RWPE2 (cell line): ENCODE measurements at regions not wholly inside any gene's neighbourhood (a gene's known extent, or its start where the extent isn't known, plus 50 kb on each side); places are given as distances from the start of the nearest gene placed in this dataset.

ENCODE experiments used
- ATAC-seq: fragments of 200-7000 bp; cut with Tn5 transposase; 3 replicates; pipeline ENCODE4 v1.9.1; 2021; ENCODE audit warnings: low read depth
- DNase-seq: peaks from one replicate; pipeline ENCODE4 v3.0.0-alpha.2; 2020; ENCODE audit warnings: low spot score
- H3K27ac ChIP-seq: fragments of 450-650 bp; 2 replicates; pipeline ENCODE4 v1.5.1; 2017; ENCODE audit warnings: mild to moderate bottlenecking; ENCODE audit not compliant: poor library complexity, severe bottlenecking
- H3K27me3 ChIP-seq: fragments of 250-450 bp; sonication (Bioruptor Pico); 2 replicates; pipeline ENCODE4 v1.5.1; 2021; ENCODE audit warnings: mild to moderate bottlenecking, moderate library complexity; ENCODE audit not compliant: insufficient read depth, poor library complexity, severe bottlenecking
- H3K36me3 ChIP-seq: fragments of 250-450 bp; sonication (Bioruptor Pico); 2 replicates; pipeline ENCODE4 v1.5.1; 2020; ENCODE audit warnings: low read depth, mild to moderate bottlenecking, moderate library complexity
- H3K4me1 ChIP-seq: fragments of 250-450 bp; sonication (Bioruptor Pico); 2 replicates; pipeline ENCODE4 v1.5.1; 2021; ENCODE audit warnings: mild to moderate bottlenecking, moderate library complexity; ENCODE audit not compliant: insufficient read depth, poor library complexity, severe bottlenecking
- H3K4me3 ChIP-seq: fragments of 250-450 bp; sonication (Bioruptor Pico); 2 replicates; pipeline ENCODE4 v1.5.1; 2021; ENCODE audit warnings: mild to moderate bottlenecking, moderate library complexity; ENCODE audit not compliant: severe bottlenecking
- H3K9me3 ChIP-seq: fragments of 250-450 bp; sonication (Bioruptor Pico); 2 replicates; pipeline ENCODE4 v1.5.1; 2021; ENCODE audit warnings: mild to moderate bottlenecking, moderate library complexity; ENCODE audit not compliant: severe bottlenecking
- CTCF ChIP-seq: fragments of 450-650 bp; IDR thresholded peaks from one replicate; pipeline ENCODE4 v1.5.1; 2017; ENCODE audit warnings: mild to moderate bottlenecking, moderate library complexity; ENCODE audit not compliant: poor library complexity, severe bottlenecking

GRCh38 chr5:11973469-11973868, 69.2 kb upstream of the CTNND2 start:
- Histone ChIP-seq H3K4me1 (peaks cover 5% of the 10 kb centered on the region), H3K27ac (peak overlapping the region; percentile 34), H3K4me3 (no peak overlapping the region), H3K27me3 (no peaks in the 10 kb centered on the region), H3K9me3 (no peaks in the 10 kb centered on the region), H3K36me3 (no peaks in the 10 kb centered on the region)
- no peak for TF ChIP-seq CTCF
- DNase-seq (peak; percentile 62), ATAC-seq (peak; percentile 97)

- TF ChIP-seq CTCF, result no peak
- no peaks in the 10 kb centered on the region for H3K36me3 ChIP-seq
- no peak overlapping the region for H3K27ac ChIP-seq
- no peak overlapping the region for H3K4me3 ChIP-seq
- no peaks in the 10 kb centered on the region for H3K9me3 ChIP-seq
- no peaks in the 10 kb centered on the region for H3K4me1 ChIP-seq
- H3K27me3 ChIP-seq, result no peaks in the 10 kb centered on the region
- DNase-seq (no peak), ATAC-seq (no peak)
These were observed 59.0 kb upstream of the CTNND2 start for GRCh38 chr5:11963227-11963626.

- Histone ChIP-seq H3K4me3 (no peak overlapping the region), H3K27ac (no peak overlapping the region), H3K36me3 (no peaks in the 10 kb centered on the region), H3K4me1 (no peaks in the 10 kb centered on the region), H3K9me3 (no peaks in the 10 kb centered on the region), H3K27me3 (no peaks in the 10 kb centered on the region)
- no peak for ATAC-seq
- TF ChIP-seq CTCF, result no peak
- DNase-seq, result no peak
These were observed 57.9 kb upstream of the CTNND2 start for GRCh38 chr5:11962122-11962521.

- ATAC-seq (no peak), DNase-seq (no peak)
- Histone ChIP-seq H3K9me3 (no peaks in the 10 kb centered on the region), H3K27ac (no peak overlapping the region), H3K4me3 (no peak overlapping the region), H3K27me3 (no peaks in the 10 kb centered on the region), H3K36me3 (no peaks in the 10 kb centered on the region), H3K4me1 (peaks cover 20% of the 10 kb centered on the region)
- TF ChIP-seq CTCF, result no peak
These were observed 54.1 kb upstream of the CTNND2 start for GRCh38 chr5:11958321-11958720.

- Histone ChIP-seq H3K27me3 (no peaks in the 10 kb centered on the region), H3K4me1 (peaks cover 20% of the 10 kb centered on the region), H3K36me3 (no peaks in the 10 kb centered on the region), H3K4me3 (no peak overlapping the region), H3K9me3 (no peaks in the 10 kb centered on the region), H3K27ac (peak overlapping the region; percentile 82)
- peak; percentile 98 for ATAC-seq
- no peak for DNase-seq
- no peak for TF ChIP-seq CTCF
These were observed 51.1 kb upstream of the CTNND2 start for GRCh38 chr5:11955331-11955730.
